Neural cell (in vitro differentiated cells): ENCODE measurements at regions not wholly inside any gene's neighbourhood (a gene's known extent, or its start where the extent isn't known, plus 50 kb on each side); places are given as distances from the start of the nearest gene placed in this dataset.

Experiments used
- H2AFZ ChIP-seq: fragments of 200-600, 300-800 bp; sonication (generic), shearing (Covaris generic); 2 replicates; pipeline ENCODE4 v1.6.0; 2014; ENCODE audit warnings: low read depth, mild to moderate bottlenecking, antibody characterized with exemption, low read length, moderate library complexity
- H3F3A ChIP-seq: fragments of 200-600 bp; shearing (Covaris generic); 2 replicates; pipeline ENCODE4 v1.6.1; 2016; ENCODE audit warnings: mild to moderate bottlenecking, moderate library complexity, mixed read lengths, antibody characterized with exemption, low read length; ENCODE audit not compliant: insufficient read depth, poor library complexity, severe bottlenecking
- H3K27ac ChIP-seq: fragments of 200-600, 300-800 bp; sonication (generic), shearing (Covaris generic); 2 replicates; pipeline ENCODE4 v1.5.1; 2014; ENCODE audit warnings: mild to moderate bottlenecking, low read length, moderate library complexity
- H3K27me3 ChIP-seq: fragments of 300-800, 200-600 bp; sonication (generic), shearing (Covaris generic); 2 replicates; pipeline ENCODE4 v1.6.0; 2014; ENCODE audit warnings: mild to moderate bottlenecking, low read depth, low read length, moderate library complexity; ENCODE audit not compliant: insufficient read depth
- H3K36me3 ChIP-seq: fragments of 300-800, 200-600 bp; sonication (generic), shearing (Covaris generic); 2 replicates; pipeline ENCODE4 v1.5.1; 2014; ENCODE audit warnings: mild to moderate bottlenecking, antibody characterized with exemption, low read length, moderate library complexity; ENCODE audit not compliant: insufficient read depth
- H3K4me2 ChIP-seq: fragments of 300-800, 200-600 bp; sonication (generic), shearing (Covaris generic); 2 replicates; pipeline ENCODE4 v1.6.0; 2014; ENCODE audit warnings: mild to moderate bottlenecking, low read length
- H3K4me3 ChIP-seq: fragments of 300-800, 200-600 bp; sonication (generic), shearing (Covaris generic); 2 replicates; pipeline ENCODE4 v1.5.1; 2014; ENCODE audit warnings: mild to moderate bottlenecking, low read length, moderate library complexity
- H3K79me2 ChIP-seq: fragments of 200-600 bp; shearing (Covaris generic); replicated peaks from 2 replicates; pipeline ENCODE4 v1.6.0; 2014; ENCODE audit warnings: mild to moderate bottlenecking, low read length, moderate library complexity; ENCODE audit not compliant: insufficient read depth
- H3K9ac ChIP-seq: fragments of 300-800, 200-600 bp; sonication (generic), shearing (Covaris generic); 2 replicates; pipeline ENCODE4 v1.6.1; 2016; ENCODE audit warnings: mild to moderate bottlenecking, low read length, mixed read lengths
- H3K9me2 ChIP-seq: fragments of 200-600 bp; shearing (Covaris generic); 2 replicates; pipeline ENCODE4 v1.6.1; 2016; ENCODE audit warnings: mild to moderate bottlenecking, low read length, mixed read lengths; ENCODE audit not compliant: insufficient read depth
- H3K9me3 ChIP-seq: fragments of 200-600, 300-800 bp; sonication (generic), shearing (Covaris generic); 2 replicates; pipeline ENCODE4 v1.6.1; 2016; ENCODE audit warnings: mild to moderate bottlenecking, mixed run types, low read length, moderate library complexity, mixed read lengths
- H4K20me1 ChIP-seq: fragments of 200-600 bp; shearing (Covaris generic); 2 replicates; pipeline ENCODE4 v1.6.1; 2016; ENCODE audit warnings: mild to moderate bottlenecking, mixed run types; ENCODE audit not compliant: insufficient read depth
- CTCF ChIP-seq: fragments of 450-650 bp; IDR thresholded peaks from 2 replicates; pipeline ENCODE4 v1.5.1; 2014; ENCODE audit warnings: antibody characterized with exemption, mild to moderate bottlenecking, moderate library complexity; ENCODE audit not compliant: poor library complexity, severe bottlenecking
- EP300 ChIP-seq: fragments of 450-650 bp; conservative IDR thresholded peaks from 2 replicates; pipeline ENCODE4 v1.6.1; 2014; ENCODE audit warnings: antibody characterized with exemption, mild to moderate bottlenecking, moderate library complexity; ENCODE audit not compliant: poor library complexity, severe bottlenecking
- EZH2 ChIP-seq: fragments of 200-600, 300-800 bp; shearing (Covaris generic), sonication (generic); IDR thresholded peaks from 2 replicates; pipeline ENCODE4 v1.6.1; 2014; ENCODE audit warnings: antibody characterized with exemption, low read length, borderline replicate concordance, mild to moderate bottlenecking; ENCODE audit not compliant: insufficient read depth, poor library complexity, severe bottlenecking
- MXI1 ChIP-seq: fragments of 450-650 bp; conservative IDR thresholded peaks from 2 replicates; pipeline ENCODE4 v1.6.1; 2014; ENCODE audit warnings: antibody characterized with exemption, mild to moderate bottlenecking; ENCODE audit not compliant: poor library complexity, severe bottlenecking
- POLR2AphosphoS5 ChIP-seq: IDR thresholded peaks from 2 replicates; pipeline ENCODE4 v1.6.1; 2012
- RAD21 ChIP-seq: fragments of 450-650 bp; conservative IDR thresholded peaks from 2 replicates; pipeline ENCODE4 v1.6.1; 2014; ENCODE audit warnings: antibody characterized with exemption, mild to moderate bottlenecking, moderate library complexity
- REST ChIP-seq: IDR thresholded peaks from 2 replicates; pipeline ENCODE4 v1.6.1; 2012; ENCODE audit warnings: borderline replicate concordance
- SMC3 ChIP-seq: fragments of 450-650 bp; conservative IDR thresholded peaks from 2 replicates; pipeline ENCODE4 v1.6.1; 2014; ENCODE audit warnings: antibody characterized with exemption, mild to moderate bottlenecking, moderate library complexity; ENCODE audit not compliant: poor library complexity
- TAF1 ChIP-seq: IDR thresholded peaks from 2 replicates; pipeline ENCODE4 v1.6.1; 2012; ENCODE audit warnings: low read depth

- Histone ChIP-seq H3K9ac (no peak overlapping the region), H3K27me3 (no peaks in the 10 kb centered on the region), H4K20me1 (no peaks in the 10 kb centered on the region), H3K4me2 (no peak overlapping the region), H3K4me3 (no peak overlapping the region), H3F3A (no peaks in the 10 kb centered on the region), H3K9me2 (no peaks in the 10 kb centered on the region), H3K27ac (no peak overlapping the region), H3K9me3 (no peaks in the 10 kb centered on the region), H3K79me2 (no peaks in the 10 kb centered on the region), H2AFZ (no peak overlapping the region), H3K36me3 (no peaks in the 10 kb centered on the region)
- no peak for TF ChIP-seq TAF1
- TF ChIP-seq EP300 = no peak
- TF ChIP-seq MXI1 = no peak
- TF ChIP-seq CTCF = no peak
- TF ChIP-seq RAD21 = no peak
- TF ChIP-seq EZH2 = no peak
- TF ChIP-seq SMC3 = no peak
- no peak for TF ChIP-seq POLR2AphosphoS5
- TF ChIP-seq REST = no peak
Measured at GRCh38 chr5:174831031-174831660, 106.8 kb downstream of the MSX2 start.

GRCh38 chr5:174829511-174829864, 105.1 kb downstream of the MSX2 start:
- Histone ChIP-seq H3K9ac (no peak overlapping the region), H3K9me3 (no peaks in the 10 kb centered on the region), H4K20me1 (no peaks in the 10 kb centered on the region), H3F3A (no peaks in the 10 kb centered on the region), H2AFZ (no peak overlapping the region), H3K27me3 (no peaks in the 10 kb centered on the region), H3K79me2 (no peaks in the 10 kb centered on the region), H3K9me2 (no peaks in the 10 kb centered on the region), H3K36me3 (no peaks in the 10 kb centered on the region), H3K4me3 (no peak overlapping the region), H3K27ac (no peak overlapping the region), H3K4me2 (no peak overlapping the region)
- TF ChIP-seq RAD21 (no peak), SMC3 (no peak), EZH2 (no peak), MXI1 (no peak), EP300 (no peak), POLR2AphosphoS5 (no peak), TAF1 (no peak), REST (no peak), CTCF (no peak)
